Upper lobe of left lung (tissue), 6 donors: ENCODE measurements at regions not wholly inside any gene's neighbourhood (a gene's known extent, or its start where the extent isn't known, plus 50 kb on each side); places are given as distances from the start of the nearest gene placed in this dataset.
A peak's percentile ranks its signal among the peaks of the same experiment; 100 is the strongest.
"Not testable (repeated sequence)": the region's sequence is repeated elsewhere in the genome, so short reads cannot be mapped to it uniquely, and the experiment has no call there.

ENCODE experiments used
- ATAC-seq, 2 donors: fragments of 200-7000 bp; cut with Tn5 transposase; one replicate each; pipeline ENCODE4 v1.9.1; 2022; ENCODE audit warnings: mild to moderate bottlenecking in 2 of 2, moderate library complexity in 2 of 2; ENCODE audit not compliant: low FRiP score in 2 of 2
- DNase-seq, 2 donors: peaks; one replicate each; pipeline ENCODE4 v3.0.0-alpha.2; 2019 to 2020
- H3K27ac ChIP-seq, 4 donors: fragments of 200-600 bp; sonication (generic); one replicate each; pipeline ENCODE4 v1.5.1; 2016 to 2019
- H3K27me3 ChIP-seq, 4 donors: fragments of 200-600 bp; sonication (generic); one replicate each; pipeline ENCODE4 v1.5.1; 2017 to 2019
- H3K36me3 ChIP-seq, 4 donors: fragments of 200-600 bp; sonication (generic); one replicate each; pipeline ENCODE4 v1.5.1; 2016 to 2019
- H3K4me1 ChIP-seq, 4 donors: fragments of 200-600 bp; sonication (generic); one replicate each; pipeline ENCODE4 v1.5.1; 2018 to 2019
- H3K4me3 ChIP-seq, 4 donors: fragments of 200-600 bp; sonication (generic); one replicate each; pipeline ENCODE4 v1.5.1; 2017 to 2019; ENCODE audit warnings: mild to moderate bottlenecking in 2 of 4, moderate library complexity in 1 of 4
- H3K9me3 ChIP-seq, 4 donors: fragments of 200-600 bp; sonication (generic); one replicate each; pipeline ENCODE4 v1.5.1; 2018 to 2019
- EP300 ChIP-seq, 4 donors: sonication (generic); formaldehyde crosslinking; IDR thresholded peaks; one replicate each; pipeline ENCODE4 v1.5.1; 2017; ENCODE audit warnings: antibody characterized with exemption in 4 of 4, control low read depth in 2 of 4
- POLR2A ChIP-seq, 4 donors: fragments of 450-650 bp; IDR thresholded peaks; one replicate each; pipeline ENCODE4 v1.5.1; 2016 to 2017; ENCODE audit warnings: antibody characterized with exemption in 4 of 4, mild to moderate bottlenecking in 2 of 4
- POLR2AphosphoS5 ChIP-seq, 2 donors: sonication (generic); formaldehyde crosslinking; IDR thresholded peaks; one replicate each; pipeline ENCODE4 v1.5.1; 2017; ENCODE audit warnings: antibody characterized with exemption in 2 of 2
- WGBS, 2 donors: methylation state at CpG; one replicate each; pipeline ENCODE4 v1.1.5; 2017 to 2018; 5-methylcytosine and 5-hydroxymethylcytosine counted together
- TF ChIP-seq, protein P1 (sequence below), 6 experiments: fragments of 450-650 bp in 4 of 6; fragments of 200-600 bp in 2 of 6; sonication (generic) in 2 of 6; IDR thresholded peaks; one replicate each; pipeline ENCODE4 v1.5.1; 2016 to 2019; ENCODE audit warnings: antibody characterized with exemption in 6 of 6
- donor health status: DM: no; HTN: no; CAD: no; lungs with moderate emphysema.
- donor health status: DM: no; HTN: yes; CAD: no; lungs with severe emphysema.

- Histone ChIP-seq H3K27ac (no peak overlapping the region), H3K4me3 (no peak overlapping the region), H3K4me1 (no peaks in the 10 kb centered on the region), H3K36me3 (no peaks in the 10 kb centered on the region), H3K27me3 (no peaks in the 10 kb centered on the region), H3K9me3 (no peaks in the 10 kb centered on the region)
- DNase-seq, result no peak
- WGBS, 2 donors, result 66 to 80% methylated on average over 3 of the region's 3 CpGs
- no peak for TF ChIP-seq POLR2A (IDR thresholded peaks at IDR 0.05)
- no peak for TF ChIP-seq POLR2AphosphoS5 (IDR thresholded peaks at IDR 0.05)
- peak in 1 of 2 donors; percentile 47 for ATAC-seq
These were observed 459.8 kb downstream of the STK39 start for GRCh38 chr2:167787562-167787961.

- ATAC-seq, result no peak
- DNase-seq, result no peak
- Histone ChIP-seq H3K36me3 (no peaks in the 10 kb centered on the region), H3K4me3 (no peak overlapping the region), H3K9me3 (no peaks in the 10 kb centered on the region), H3K27ac (no peak overlapping the region), H3K27me3 (no peaks in the 10 kb centered on the region), H3K4me1 (no peaks in the 10 kb centered on the region)
- 82 to 89% methylated on average over 1 of the region's 1 CpG for WGBS, 2 donors
- TF ChIP-seq, protein P1, sequence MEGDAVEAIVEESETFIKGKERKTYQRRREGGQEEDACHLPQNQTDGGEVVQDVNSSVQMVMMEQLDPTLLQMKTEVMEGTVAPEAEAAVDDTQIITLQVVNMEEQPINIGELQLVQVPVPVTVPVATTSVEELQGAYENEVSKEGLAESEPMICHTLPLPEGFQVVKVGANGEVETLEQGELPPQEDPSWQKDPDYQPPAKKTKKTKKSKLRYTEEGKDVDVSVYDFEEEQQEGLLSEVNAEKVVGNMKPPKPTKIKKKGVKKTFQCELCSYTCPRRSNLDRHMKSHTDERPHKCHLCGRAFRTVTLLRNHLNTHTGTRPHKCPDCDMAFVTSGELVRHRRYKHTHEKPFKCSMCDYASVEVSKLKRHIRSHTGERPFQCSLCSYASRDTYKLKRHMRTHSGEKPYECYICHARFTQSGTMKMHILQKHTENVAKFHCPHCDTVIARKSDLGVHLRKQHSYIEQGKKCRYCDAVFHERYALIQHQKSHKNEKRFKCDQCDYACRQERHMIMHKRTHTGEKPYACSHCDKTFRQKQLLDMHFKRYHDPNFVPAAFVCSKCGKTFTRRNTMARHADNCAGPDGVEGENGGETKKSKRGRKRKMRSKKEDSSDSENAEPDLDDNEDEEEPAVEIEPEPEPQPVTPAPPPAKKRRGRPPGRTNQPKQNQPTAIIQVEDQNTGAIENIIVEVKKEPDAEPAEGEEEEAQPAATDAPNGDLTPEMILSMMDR (IDR thresholded peaks at IDR 0.05), result no peak
- no peak for TF ChIP-seq EP300 (IDR thresholded peaks at IDR 0.05)
- no peak for TF ChIP-seq POLR2AphosphoS5 (IDR thresholded peaks at IDR 0.05)
- TF ChIP-seq POLR2A (IDR thresholded peaks at IDR 0.05), result no peak
These were observed 460.4 kb downstream of the STK39 start for GRCh38 chr2:167787021-167787420.

- TF ChIP-seq, protein P1 (IDR thresholded peaks at IDR 0.05), result no peak
- TF ChIP-seq POLR2A (IDR thresholded peaks at IDR 0.05) (no peak), POLR2AphosphoS5 (IDR thresholded peaks at IDR 0.05) (no peak), EP300 (IDR thresholded peaks at IDR 0.05) (no peak)
- ATAC-seq (no peak), DNase-seq (no peak)
- no peaks in the 10 kb centered on the region for H3K27me3 ChIP-seq
- no peak overlapping the region for H3K4me3 ChIP-seq
- no peaks in the 10 kb centered on the region for H3K4me1 ChIP-seq
- no peaks in the 10 kb centered on the region for H3K36me3 ChIP-seq
- H3K27ac ChIP-seq, result no peak overlapping the region
- 80 to 83% methylated on average over 6 of the region's 6 CpGs for WGBS, 2 donors
- no peaks in the 10 kb centered on the region for H3K9me3 ChIP-seq
These were observed 461.7 kb downstream of the STK39 start for GRCh38 chr2:167785606-167786216.

DNA sequence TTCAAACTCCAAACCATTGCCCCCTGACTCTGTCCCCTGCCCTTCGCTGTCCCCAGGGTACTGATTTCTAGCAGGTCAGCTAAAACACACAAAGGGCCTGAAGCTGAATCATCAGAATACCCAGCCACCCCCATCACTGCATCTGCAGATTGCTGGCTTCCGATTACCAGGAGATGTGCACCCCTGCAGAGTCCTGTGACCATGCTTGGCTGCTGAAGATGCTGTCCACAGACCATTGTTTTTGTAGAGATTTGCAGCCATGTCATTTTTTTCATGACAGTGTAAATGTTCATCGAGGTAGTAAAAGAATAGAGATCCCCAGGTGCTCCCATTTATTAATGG lies 463.3 kb downstream of the STK39 start:
- H3K9me3 ChIP-seq, result no peaks in the 10 kb centered on the region
- DNase-seq (no peak), ATAC-seq (no peak)
- WGBS, 2 donors, result 71 to 80% methylated on average over 3 of the region's 3 CpGs
- no peaks in the 10 kb centered on the region for H3K36me3 ChIP-seq
- no peak overlapping the region for H3K4me3 ChIP-seq
- H3K4me1 ChIP-seq, result no peaks in the 10 kb centered on the region
- H3K27me3 ChIP-seq, result no peaks in the 10 kb centered on the region
- no peak overlapping the region for H3K27ac ChIP-seq
- no peak for TF ChIP-seq EP300 (IDR thresholded peaks at IDR 0.05)
- TF ChIP-seq, protein P1 (IDR thresholded peaks at IDR 0.05), result no peak
- no peak for TF ChIP-seq POLR2A (IDR thresholded peaks at IDR 0.05)
- no peak for TF ChIP-seq POLR2AphosphoS5 (IDR thresholded peaks at IDR 0.05)

DNA sequence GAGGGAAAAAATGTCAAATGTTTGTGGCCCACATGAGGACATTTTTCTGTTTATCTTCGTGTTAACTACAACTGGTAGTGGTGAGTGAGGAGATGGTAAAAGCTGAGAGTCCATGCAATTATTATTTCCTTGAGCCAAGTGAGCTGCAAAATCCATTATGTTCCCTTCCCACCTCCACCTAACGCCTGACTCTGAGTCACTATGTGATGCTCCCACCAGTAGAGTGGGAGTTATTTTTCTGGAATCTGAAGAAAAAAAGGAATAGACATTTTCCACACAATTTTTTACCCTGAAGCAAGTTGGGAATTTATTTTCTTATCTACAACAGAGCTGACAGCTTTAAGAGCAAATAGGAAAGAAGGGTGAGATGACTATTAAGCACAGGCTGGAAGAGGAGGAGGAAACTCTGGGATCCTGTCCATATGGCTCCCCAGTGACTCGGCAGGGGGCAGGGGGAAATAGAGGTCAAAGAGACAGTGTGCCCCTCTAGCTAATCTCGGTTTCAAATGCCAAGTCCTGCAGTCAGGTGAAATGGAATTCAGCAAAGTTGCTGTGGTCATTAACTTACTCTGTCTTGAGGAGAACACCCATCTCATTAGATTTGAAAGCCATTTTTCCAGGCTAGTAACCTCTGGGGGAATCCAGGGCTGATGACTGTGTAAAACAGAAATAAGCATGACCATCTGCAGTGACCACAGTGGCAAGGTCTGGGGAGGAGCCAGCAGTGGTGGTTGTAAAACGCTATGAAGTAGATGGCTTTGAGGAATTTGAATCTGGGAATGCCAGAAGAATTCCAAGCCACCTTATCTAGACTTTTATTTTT lies 463.9 kb downstream of the STK39 start:
- WGBS, 2 donors, result 38 to 45% methylated on average over 5 of the region's 5 CpGs
- DNase-seq, result no peak
- Histone ChIP-seq H3K4me3 (no peak overlapping the region), H3K9me3 (no peaks in the 10 kb centered on the region), H3K27me3 (no peaks in the 10 kb centered on the region), H3K27ac (no peak overlapping the region), H3K4me1 (no peaks in the 10 kb centered on the region), H3K36me3 (no peaks in the 10 kb centered on the region)
- no peak for ATAC-seq
- TF ChIP-seq, protein P1 (IDR thresholded peaks at IDR 0.05), result no peak
- TF ChIP-seq POLR2A (IDR thresholded peaks at IDR 0.05) (no peak), EP300 (IDR thresholded peaks at IDR 0.05) (no peak), POLR2AphosphoS5 (IDR thresholded peaks at IDR 0.05) (no peak)

DNA sequence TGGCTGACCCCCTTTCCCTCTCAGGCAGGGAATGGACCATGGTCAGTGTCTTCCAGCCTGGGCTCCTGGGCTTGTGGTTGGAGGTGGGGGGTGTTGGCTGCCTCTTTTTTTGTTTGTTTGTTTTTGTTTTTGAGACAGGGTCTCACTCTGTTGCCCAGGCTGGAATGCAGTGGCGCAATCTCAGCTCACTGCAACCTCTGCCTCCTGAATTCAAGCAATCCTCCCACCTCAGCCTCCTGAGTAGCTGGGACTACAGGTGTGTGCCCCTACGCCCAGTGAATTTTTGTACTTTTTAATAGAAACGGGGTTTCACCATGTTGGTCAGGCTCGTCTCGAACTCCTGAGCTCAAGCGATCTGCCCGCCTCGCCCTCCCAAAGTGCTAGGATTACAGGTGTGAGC lies 465.8 kb downstream of the STK39 start:
- not testable (repeated sequence) for H3K9me3 ChIP-seq, H3K4me1 ChIP-seq, H3K36me3 ChIP-seq, ATAC-seq, H3K4me3 ChIP-seq, H3K27me3 ChIP-seq, DNase-seq, H3K27ac ChIP-seq
- 87 to 94% methylated on average over 8 of the region's 8 CpGs for WGBS, 2 donors
